HT1080 (cell line): ENCODE measurements at regions not wholly inside any gene's neighbourhood (a gene's known extent, or its start where the extent isn't known, plus 50 kb on each side); places are given as distances from the start of the nearest gene placed in this dataset.

Experiments
- DNase-seq: peaks from one replicate; pipeline ENCODE4 v3.0.0-alpha.2; 2015; ENCODE audit warnings: low read depth

DNA sequence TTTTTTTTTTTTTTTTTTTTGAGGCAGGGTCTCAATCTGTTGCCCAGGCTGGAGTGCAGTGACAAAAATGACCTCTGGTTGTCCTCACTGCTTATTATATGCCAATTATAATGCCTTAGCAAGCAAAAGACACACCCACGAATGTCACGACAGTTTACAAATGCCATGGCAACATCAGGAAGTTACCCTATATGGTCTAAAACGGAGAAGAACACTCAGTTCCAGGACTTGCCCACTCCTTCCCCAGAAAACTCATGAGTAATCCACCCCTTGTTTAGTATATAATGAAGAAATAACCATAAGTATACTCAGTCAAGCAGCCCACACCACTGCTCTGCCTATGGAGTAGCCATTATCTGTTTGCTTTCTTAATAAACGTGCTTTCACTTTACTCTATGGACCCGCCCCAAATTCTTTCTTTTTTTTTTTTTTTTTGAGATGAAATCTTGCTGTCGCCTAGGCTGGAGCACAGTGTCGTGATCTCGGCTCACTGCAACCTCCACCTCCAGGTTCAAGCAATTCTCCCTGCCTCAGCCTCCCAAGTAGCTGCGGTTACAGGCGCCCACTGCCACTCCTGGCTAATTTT lies 106.2 kb downstream of the SMIM20 start:
- peak; percentile 38 for DNase-seq

DNA sequence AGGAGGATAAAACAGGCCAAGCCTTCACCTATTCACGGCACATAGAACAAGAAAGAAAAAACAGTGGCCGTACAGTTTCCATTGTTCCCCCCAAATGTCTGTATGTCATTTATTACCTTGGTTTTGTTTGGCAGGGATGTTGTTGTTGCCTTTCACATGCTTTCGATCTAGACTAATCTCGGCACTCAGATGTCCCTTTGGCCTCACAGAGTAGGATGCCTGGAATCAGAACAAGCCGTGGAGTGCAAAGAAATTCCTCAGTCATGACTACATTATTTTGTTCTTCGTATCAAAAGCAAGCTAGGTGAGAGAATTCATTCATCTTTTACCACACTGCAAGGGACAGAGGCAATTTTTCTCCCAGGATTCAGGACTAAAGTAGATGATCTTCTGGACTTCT lies 106.9 kb downstream of the SMIM20 start:
- DNase-seq, result no peak

DNA sequence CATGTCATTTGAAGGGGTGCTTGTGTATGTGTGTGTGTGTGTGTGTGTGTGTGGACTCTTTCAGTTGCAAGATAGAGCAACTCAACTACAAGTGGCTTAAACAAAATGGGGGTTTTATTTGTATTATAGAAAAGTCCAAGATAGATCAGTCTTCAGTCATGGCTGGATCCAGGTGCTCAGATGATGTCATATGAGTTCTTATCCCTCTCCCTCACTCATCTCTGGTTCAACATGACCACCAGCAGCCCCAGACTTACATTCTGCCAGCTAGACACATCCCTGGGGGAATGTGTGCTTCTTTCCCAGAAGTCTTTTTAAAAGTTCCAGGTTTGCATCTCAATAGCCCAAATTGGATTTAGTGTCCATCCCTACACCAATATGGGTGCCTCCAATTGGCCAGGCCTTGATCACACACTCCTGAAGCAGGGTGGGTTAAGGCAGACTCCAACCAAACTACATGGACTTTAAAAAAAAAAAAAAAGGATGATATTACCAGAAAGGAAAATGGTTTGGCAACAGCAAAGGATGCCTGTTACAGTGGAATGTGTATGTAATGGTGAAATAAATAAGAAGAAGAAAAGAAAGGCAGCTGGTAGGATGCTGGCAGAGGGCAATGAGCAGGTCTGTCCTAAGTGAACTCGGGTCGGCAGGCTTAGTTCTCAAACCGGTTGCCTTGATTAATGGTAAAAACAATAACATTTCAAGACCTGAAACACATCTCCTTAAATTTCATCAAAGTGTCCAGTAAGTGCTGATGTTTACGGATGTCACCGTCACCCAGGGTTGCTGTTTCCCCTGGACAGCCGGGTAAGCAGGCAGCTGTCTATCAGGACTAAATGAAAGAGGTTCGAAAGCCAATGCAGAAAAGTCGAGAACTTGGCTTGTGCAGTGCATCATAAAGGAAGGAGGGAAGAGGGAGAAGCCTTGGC lies 107.7 kb downstream of the SMIM20 start:
- no peak for DNase-seq

DNA sequence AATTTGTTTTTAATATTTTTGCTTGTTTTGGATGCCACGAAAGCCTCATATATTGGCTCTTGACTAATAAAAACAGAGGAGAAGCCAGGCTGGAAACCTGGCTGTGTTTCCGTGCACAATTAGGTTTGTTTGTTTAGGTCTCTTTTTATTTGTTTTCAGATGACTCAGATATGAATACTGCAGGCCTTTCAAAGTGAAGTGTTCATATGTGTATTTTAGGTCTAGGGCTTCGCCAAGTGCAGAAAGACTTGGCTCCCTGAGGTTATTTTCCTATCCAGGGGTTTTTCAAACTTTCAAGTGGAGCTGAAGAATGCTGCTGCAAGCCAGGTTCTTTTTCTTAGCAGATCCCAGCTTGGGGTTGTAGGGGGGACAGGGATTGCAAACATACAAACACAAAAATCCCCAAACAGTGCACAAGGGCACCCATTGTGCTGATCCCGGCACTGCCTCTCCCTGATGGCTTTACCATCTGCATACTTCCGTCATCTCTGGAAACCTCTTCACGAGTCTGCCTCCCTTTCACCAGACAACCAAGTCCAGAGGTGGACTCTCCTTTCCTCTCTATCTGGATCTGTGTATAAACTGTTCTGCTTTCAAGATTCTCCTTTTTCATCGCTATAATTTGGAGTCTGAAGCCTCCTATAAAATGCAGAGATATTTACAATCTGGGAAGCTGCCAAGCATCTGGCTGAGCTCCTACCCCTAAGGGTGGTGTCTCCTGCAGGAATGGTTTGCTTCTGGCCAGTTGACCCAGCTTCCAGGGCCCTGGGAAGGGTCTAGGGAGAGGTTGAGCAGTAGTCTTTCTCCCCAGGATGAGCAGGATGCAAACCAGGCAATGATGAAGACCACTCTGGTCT lies 108.6 kb downstream of the SMIM20 start:
- peak; percentile 28 for DNase-seq

DNA sequence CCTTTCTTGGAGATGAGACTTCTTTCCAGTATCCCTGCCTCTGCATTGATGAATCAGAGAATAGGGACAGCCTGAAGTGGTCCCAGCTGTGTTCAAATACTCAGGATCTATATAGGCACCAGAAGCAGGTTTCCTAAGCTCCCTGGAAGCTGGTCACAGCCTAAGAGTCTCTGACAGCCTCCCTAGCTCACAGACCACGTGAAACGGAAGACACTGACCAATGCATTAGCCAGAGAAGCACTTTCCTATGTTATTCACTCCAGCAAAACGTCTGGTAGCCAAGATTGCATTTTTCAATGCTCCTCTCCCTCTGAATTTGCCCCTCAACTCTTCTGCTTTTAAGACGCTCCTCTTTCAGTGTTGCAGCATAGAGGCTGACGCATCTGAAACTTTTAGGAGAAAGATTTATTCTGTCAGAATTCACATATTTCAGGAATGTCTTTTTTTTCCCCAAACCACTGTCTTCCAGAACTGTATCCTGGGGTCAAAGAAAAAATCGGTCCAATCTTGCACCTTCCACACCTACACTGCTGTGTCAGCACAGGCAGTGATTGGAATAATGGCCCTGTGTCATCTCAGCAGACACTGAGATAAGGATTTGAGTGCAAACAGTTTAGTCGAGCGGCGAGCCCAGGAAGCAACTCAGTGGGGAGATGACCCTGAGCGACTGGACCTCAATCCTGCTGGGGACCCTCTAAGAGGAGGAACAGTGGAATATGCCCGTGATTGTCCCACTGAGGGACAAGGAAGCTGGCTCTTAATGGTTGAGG lies 109.4 kb downstream of the SMIM20 start:
- no peak for DNase-seq

DNA sequence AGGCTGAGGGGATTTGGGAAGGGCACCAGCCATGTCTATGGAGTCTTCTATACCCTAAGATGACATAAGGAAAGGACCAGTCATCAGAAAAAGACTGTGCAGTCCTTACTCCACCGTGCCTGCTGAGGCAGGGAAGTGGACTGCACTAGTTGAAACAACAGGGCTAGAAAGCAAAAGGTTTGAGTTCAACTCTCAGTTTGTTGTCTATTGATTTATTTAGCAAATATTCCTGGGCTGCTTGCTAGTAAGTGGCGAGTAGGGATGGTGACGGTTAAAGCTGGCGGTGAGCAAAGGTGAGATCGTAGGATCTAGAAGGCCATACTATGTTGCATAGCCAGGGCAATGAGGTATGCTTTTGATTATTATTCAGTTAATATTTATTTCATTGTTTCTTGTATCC lies 110.1 kb downstream of the SMIM20 start:
- no peak for DNase-seq

DNA sequence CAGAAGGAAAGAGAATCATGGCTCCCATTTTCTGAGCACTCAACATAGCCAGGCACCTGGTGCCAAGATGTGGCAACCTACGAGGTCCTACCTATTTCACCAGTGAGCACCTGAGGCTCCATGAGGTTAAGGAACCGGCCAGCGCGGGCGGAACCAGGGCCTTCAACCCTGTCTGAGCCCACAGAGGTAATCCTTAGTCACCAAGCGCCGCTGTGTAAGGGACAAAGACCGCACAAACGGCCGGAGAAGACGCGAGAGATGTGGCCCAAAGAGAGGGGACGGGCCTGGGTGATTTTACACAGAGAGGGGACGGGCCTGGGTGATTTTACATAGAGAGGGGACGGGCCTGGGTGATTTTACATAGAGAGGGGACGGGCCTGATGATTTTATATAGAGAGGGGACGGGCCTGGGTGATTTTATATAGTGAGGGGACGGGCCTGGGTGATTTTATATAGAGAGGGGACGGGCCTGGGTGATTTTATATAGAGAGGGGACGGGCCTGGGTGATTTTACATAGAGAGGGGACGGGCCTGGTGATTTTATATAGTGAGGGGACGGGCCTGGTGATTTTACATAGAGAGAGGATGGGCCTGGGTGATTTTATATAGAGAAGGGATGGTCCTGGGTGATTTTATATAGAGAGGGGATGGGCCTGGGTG lies 114.2 kb downstream of the SMIM20 start:
- no peak for DNase-seq

DNA sequence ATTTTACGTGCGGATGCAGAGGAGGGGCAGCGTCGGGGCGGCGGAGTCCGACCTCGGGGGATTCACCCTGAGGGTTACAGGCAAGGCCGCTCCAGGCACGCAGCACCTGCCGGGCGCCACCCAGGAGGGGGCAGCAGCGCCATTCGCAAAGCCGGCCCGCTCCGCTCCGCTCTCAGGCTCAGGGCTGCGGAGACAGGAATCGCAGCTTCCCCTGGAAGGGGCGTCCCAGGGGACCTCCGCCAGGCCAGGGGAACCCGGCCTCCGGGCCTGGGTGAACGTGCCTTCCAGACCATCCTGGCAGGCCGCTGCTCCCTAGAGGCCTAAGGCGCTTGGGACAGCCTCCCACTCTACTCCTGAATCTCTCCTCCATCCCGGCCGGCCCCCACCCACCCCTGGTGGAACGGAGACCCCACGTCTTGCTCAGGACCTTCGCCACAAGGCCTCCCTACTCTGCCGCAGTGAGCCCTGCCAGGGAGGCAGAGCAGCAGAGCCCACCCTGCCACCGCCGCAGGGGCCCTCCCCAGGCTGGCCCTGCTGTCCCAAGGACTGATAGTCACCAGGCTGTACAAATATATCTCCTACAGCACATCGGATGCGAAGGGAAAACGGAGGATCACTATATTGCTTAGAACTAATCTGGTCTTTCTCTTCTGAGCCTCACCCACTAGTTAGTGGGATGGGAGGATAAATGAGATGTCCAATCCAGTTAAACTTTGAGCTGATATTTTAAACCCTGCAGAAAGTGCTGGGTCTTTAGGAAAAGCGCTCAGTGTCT lies 115.0 kb downstream of the SMIM20 start:
- no peak for DNase-seq

DNA sequence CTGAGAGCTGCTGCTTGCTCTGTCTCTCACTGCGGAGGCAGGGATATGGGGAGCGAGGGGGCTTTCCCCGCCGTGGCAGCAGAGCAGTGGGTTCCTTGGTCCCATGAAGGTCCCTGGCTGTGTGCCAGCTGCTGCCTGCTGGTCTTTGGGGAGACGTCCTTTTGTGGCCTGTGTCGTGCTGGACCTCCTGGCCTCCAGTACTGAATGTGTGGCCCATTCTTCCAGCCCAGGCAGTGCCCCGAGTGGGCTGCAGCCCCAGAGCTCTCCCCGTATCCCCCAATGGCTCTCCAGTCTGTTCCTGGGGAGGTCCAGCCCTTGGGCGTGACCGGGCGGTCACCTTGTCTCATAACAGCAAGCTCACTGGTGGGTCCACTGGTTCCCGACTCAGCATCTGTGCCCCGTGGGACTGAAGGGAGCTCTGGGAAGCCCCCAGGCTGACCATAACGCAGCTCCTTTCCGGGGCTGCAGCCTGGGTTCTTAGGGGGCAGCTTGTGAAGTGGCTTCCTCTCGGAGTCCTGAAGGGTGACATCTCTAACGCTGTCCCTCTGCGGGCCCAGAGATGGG lies 115.6 kb downstream of the SMIM20 start:
- DNase-seq, result no peak

DNA sequence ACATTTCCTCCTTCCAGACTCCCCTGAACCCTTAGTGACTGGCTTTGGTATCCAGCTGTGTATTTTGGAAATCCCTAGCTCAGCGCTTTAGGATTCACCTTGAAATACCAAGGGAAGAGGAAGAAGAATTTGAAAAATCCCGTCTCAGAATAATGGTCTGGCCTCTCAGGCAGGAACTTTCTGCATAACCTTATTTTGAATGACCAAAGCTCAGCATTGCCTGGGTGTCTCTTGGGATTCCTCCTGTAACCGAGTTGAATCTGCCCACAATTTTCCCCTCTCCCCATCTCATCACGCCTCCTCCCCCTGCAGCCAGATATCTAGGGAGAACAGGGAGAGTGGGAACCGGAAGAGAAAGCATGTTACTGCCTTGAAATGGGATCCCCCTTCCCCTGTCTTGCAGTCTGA lies 116.2 kb downstream of the SMIM20 start:
- no peak for DNase-seq

DNA sequence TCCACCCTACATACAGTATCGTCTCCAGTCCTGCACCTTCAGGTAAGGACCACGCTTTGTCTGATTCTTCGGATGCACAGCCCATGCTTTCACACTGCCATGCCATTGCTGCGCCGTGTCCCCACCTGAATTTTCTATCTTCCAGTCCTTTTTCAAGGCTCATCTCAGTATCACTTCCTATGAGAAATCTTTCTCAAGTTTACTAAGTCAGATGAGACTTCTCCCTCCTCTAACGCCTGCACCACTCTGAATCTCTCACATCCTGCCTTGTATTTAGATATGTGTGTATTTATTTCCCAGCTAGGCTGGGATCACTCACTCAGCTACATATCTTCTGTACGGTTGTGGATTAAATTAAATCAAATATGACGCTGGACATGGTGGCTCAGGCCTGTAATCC lies 116.8 kb downstream of the SMIM20 start:
- no peak for DNase-seq

DNA sequence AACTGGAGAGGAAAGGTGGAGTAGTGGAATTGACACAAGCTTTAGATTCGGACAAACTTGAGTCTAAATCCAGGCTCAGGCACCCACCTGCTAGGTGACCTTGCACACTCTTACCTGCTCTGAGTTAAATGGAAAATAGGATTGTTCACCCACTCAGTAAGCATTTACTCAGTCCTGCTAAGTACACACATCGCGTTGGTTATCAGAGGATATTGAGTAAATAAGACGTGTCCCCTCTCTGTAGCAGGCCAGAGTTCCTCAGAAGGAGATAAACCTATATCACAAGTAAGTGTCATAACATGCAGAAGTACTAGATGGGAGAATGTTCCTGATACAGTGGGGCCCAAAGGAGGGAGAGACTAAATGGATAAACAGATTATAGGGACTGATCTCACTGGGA lies 117.7 kb downstream of the SMIM20 start:
- no peak for DNase-seq

DNA sequence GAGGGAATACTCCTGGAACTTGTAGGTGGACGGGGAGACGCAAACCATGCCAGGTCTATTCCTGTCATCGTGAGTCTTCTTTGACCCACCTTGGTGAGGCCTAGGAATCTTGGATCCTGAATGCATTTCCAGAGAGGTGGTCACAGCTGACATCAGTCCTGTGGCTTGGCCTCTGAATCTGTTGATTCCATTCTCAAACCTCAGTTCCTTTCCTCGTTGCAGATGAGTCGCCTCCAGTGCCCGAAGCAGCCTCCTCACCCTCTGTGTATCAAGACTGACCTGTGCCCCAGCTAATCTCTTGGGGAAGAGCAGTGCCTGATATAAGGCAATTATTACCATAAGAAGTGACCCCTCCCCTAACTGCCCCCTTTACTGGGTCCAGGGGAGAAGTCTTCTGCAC lies 118.1 kb downstream of the SMIM20 start:
- peak; percentile 34 for DNase-seq

DNA sequence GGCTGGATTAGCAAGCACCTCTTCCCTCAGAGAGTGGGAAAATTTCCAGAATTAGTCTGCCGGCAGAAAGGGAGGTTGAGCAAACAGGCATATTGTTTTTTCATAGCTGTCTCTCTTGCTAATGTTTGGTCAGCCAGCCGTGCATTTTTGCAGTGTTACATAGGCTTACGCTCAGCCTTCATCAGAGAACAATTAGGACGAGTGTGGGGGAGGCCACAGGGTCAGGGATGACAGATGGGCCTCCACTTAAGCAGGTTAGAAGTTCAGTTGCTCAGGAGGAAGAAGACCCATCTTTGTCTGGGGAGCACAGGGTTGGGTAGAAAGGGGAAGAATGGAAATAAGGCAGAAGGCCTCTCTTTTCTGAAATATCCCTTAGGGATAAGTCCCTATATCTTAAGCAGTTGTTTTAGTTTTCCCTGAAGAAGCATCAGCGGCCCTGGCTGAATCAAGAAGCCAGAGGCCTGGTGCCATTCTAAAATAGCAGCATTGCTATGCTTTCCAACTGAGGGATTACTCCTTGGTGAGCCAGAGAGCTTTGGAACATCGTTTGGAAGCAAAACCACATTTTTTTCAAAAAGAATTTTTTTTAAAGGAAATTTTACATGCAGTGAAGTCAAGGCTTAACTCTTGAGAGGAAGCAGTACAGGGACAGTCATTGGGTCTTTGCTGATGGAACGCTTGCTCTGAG lies 118.8 kb downstream of the SMIM20 start:
- peak; percentile 15 for DNase-seq

DNA sequence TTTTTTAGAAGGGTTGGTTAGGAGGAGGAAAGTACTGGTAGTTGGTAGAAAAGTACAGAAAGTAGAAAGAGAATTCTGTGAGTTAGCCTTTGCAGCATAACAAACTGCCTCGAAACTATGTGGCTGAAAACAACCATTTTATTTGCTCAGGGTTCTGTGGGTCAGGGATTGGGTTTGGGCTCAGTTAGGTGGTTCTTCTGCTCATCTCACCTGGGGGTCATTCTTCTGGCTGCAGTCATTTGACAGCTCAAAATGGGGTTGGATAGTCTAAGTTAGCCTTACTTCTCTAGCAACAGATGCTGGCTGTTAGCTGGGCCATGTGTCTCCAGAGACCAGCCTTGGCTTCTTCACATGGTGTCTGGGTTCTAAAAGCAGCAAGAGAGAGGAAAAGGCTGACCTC lies 119.4 kb downstream of the SMIM20 start:
- no peak for DNase-seq

DNA sequence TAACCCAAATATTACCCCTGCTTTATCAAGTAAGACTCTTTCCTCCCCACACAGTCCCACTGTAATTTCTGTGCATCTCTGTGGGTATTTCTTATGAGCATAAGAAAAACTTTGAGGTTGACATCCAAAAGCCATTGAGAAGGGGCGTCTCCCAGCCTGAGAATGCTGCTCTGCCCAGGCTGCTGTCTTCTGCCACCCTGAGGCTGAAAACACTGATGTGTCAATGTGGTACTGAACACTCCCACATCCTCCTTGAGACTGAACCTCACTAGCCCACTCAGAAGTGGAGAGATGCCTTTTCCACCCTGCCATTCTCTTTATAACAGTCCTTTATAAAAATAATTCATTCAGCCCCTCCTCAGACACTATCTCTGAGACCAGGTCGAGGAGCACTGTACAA lies 120.8 kb downstream of the SMIM20 start:
- no peak for DNase-seq

DNA sequence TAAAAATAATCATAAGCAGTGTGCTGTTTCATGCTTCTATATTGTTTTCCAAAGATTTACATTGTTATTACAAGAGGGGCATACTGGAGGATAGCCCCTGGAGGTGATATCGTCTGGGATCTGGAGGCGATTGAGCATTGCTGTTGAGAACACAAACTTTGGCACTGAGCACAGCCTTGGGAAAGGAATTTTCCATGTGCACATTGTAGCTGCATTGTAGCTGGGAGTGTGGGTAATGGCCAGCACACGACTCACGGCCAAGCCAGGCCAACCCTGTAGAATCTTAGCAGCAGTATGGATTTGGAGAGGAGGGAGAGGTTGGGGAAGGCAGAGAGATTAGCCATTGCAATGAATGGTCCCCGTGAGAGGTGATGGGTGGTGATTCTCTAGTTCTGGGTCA lies 121.9 kb downstream of the SMIM20 start:
- DNase-seq, result no peak

DNA sequence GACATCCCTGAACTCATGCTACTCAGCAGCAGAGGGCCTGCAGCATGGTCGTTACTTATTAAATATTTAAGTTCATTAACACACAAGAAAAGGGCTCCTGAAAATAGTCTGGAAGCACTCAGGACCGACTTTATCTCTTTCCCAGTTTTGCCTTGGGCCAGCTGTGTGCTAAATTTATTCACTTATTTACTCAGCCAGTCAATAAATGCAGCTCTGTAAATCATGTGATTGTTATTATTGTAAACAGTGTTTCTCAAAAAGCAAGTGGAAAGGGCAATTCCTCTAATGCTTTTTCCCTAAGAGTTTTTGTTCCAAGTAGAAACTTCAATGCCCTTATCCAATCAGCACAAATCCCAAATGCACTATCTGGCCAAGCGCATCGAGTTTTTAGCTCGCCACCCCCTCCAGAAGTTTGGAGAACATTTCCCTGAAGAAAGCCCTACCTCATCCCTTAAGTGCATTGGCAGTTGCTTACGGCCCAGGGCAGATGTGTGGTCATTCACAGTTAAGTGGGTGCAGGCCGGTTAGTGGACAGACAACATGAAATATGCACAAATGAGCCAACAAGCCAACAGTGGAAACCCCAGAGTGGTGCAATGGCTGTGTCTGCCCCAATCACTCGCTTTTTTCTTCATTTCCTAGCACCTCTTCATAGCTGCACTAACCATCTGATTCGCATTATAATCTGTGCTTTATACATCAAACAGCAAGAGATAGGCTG lies 125.8 kb downstream of the SMIM20 start:
- no peak for DNase-seq
